ENCODE measurements at regions not wholly inside any gene's neighbourhood (a gene's known extent, or its start where the extent isn't known, plus 50 kb on each side); places are given as distances from the start of the nearest gene placed in this dataset.

GRCh38 chr4:3708611-3709010 is 57.6 kb upstream of the ADRA2C start:
- H3K9me3 ChIP-seq (ENCODE audit: control insufficient read depth, low read length, poor library complexity, severe bottlenecking), result no peaks in the 10 kb centered on the region
- Mint-ChIP-seq H3K27me3 (peaks cover 44% of the 10 kb centered on the region), H3K4me3 (no peak overlapping the region), H3K4me1 (peaks cover 3% of the 10 kb centered on the region), H3K36me3 (ENCODE audit: low read depth) (no peaks in the 10 kb centered on the region), H3K27ac (no peak overlapping the region)
- DNase-seq (no peak), ATAC-seq (no peak)

- Mint-ChIP-seq H3K4me3 (no peak overlapping the region), H3K27me3 (peaks cover 45% of the 10 kb centered on the region), H3K4me1 (peaks cover 3% of the 10 kb centered on the region), H3K36me3 (ENCODE audit: low read depth) (no peaks in the 10 kb centered on the region), H3K27ac (no peak overlapping the region)
- ATAC-seq, result no peak
- no peaks in the 10 kb centered on the region for H3K9me3 ChIP-seq (ENCODE audit: control insufficient read depth, low read length, poor library complexity, severe bottlenecking)
- DNase-seq, result no peak
Observed at GRCh38 chr4:3708103-3708510, 58.1 kb upstream of the ADRA2C start.

- Mint-ChIP-seq H3K27me3 (peaks cover 45% of the 10 kb centered on the region), H3K36me3 (ENCODE audit: low read depth) (no peaks in the 10 kb centered on the region), H3K4me1 (peaks cover 3% of the 10 kb centered on the region), H3K4me3 (no peak overlapping the region), H3K27ac (no peak overlapping the region)
- DNase-seq (no peak), ATAC-seq (no peak)
- no peaks in the 10 kb centered on the region for H3K9me3 ChIP-seq (ENCODE audit: control insufficient read depth, low read length, poor library complexity, severe bottlenecking)
Observed at GRCh38 chr4:3707423-3708102, 58.6 kb upstream of the ADRA2C start.

- Mint-ChIP-seq H3K4me1 (peaks cover 3% of the 10 kb centered on the region), H3K36me3 (ENCODE audit: low read depth) (no peaks in the 10 kb centered on the region), H3K27ac (no peak overlapping the region), H3K27me3 (peaks cover 45% of the 10 kb centered on the region), H3K4me3 (no peak overlapping the region)
- no peaks in the 10 kb centered on the region for H3K9me3 ChIP-seq (ENCODE audit: control insufficient read depth, low read length, poor library complexity, severe bottlenecking)
- no peak for DNase-seq
- no peak for ATAC-seq
Observed at GRCh38 chr4:3706565-3707422, 59.4 kb upstream of the ADRA2C start.

- Mint-ChIP-seq H3K36me3 (ENCODE audit: low read depth) (no peaks in the 10 kb centered on the region), H3K4me1 (peaks cover 3% of the 10 kb centered on the region), H3K27me3 (peaks cover 45% of the 10 kb centered on the region), H3K27ac (no peak overlapping the region), H3K4me3 (no peak overlapping the region)
- ATAC-seq (no peak), DNase-seq (no peak)
- H3K9me3 ChIP-seq (ENCODE audit: control insufficient read depth, low read length, poor library complexity, severe bottlenecking), result no peaks in the 10 kb centered on the region
Observed at GRCh38 chr4:3706111-3706511, 60.1 kb upstream of the ADRA2C start.

GRCh38 chr4:3705236-3705987 is 60.8 kb upstream of the ADRA2C start:
- Mint-ChIP-seq H3K27ac (no peak overlapping the region), H3K4me1 (peaks cover 3% of the 10 kb centered on the region), H3K36me3 (ENCODE audit: low read depth) (no peaks in the 10 kb centered on the region), H3K27me3 (peaks cover 45% of the 10 kb centered on the region), H3K4me3 (no peak overlapping the region)
- ATAC-seq (no peak), DNase-seq (no peak)
- H3K9me3 ChIP-seq (ENCODE audit: control insufficient read depth, low read length, poor library complexity, severe bottlenecking), result no peaks in the 10 kb centered on the region

- ATAC-seq (no peak), DNase-seq (no peak)
- H3K27ac Mint-ChIP-seq, result no peak overlapping the region
- H3K4me3 Mint-ChIP-seq, result no peak overlapping the region
- peaks cover 5% of the 10 kb centered on the region for H3K4me1 Mint-ChIP-seq
- peaks cover 45% of the 10 kb centered on the region for H3K27me3 Mint-ChIP-seq
- no peaks in the 10 kb centered on the region for H3K36me3 Mint-ChIP-seq (ENCODE audit: low read depth)
- no peaks in the 10 kb centered on the region for H3K9me3 ChIP-seq (ENCODE audit: control insufficient read depth, low read length, poor library complexity, severe bottlenecking)
Observed at GRCh38 chr4:3704669-3705068, 61.5 kb upstream of the ADRA2C start.

GRCh38 chr4:3703677-3704521 is 62.3 kb upstream of the ADRA2C start:
- no peak for ATAC-seq
- no peak overlapping the region for H3K27ac Mint-ChIP-seq
- H3K9me3 ChIP-seq (ENCODE audit: control insufficient read depth, low read length, poor library complexity, severe bottlenecking), result no peaks in the 10 kb centered on the region
- H3K27me3 Mint-ChIP-seq, result peaks cover 46% of the 10 kb centered on the region
- no peak overlapping the region for H3K4me3 Mint-ChIP-seq
- H3K36me3 Mint-ChIP-seq (ENCODE audit: low read depth), result peaks cover 2% of the 10 kb centered on the region
- no peak for DNase-seq
- peaks cover 5% of the 10 kb centered on the region for H3K4me1 Mint-ChIP-seq

GRCh38 chr4:3703343-3703676 is 62.9 kb upstream of the ADRA2C start:
- H3K27me3 Mint-ChIP-seq, result peaks cover 45% of the 10 kb centered on the region
- H3K36me3 Mint-ChIP-seq (ENCODE audit: low read depth), result peaks cover 2% of the 10 kb centered on the region
- no peaks in the 10 kb centered on the region for H3K9me3 ChIP-seq (ENCODE audit: control insufficient read depth, low read length, poor library complexity, severe bottlenecking)
- H3K4me1 Mint-ChIP-seq, result peaks cover 5% of the 10 kb centered on the region
- H3K27ac Mint-ChIP-seq, result no peak overlapping the region
- ATAC-seq, result no peak
- H3K4me3 Mint-ChIP-seq, result no peak overlapping the region
- no peak for DNase-seq

GRCh38 chr4:3702561-3703221 is 63.5 kb upstream of the ADRA2C start:
- no peaks in the 10 kb centered on the region for H3K9me3 ChIP-seq (ENCODE audit: control insufficient read depth, low read length, poor library complexity, severe bottlenecking)
- Mint-ChIP-seq H3K27me3 (peaks cover 42% of the 10 kb centered on the region), H3K4me1 (peaks cover 5% of the 10 kb centered on the region), H3K36me3 (ENCODE audit: low read depth) (peaks cover 2% of the 10 kb centered on the region), H3K27ac (no peak overlapping the region), H3K4me3 (no peak overlapping the region)
- no peak for DNase-seq
- ATAC-seq, result no peak

- Mint-ChIP-seq H3K36me3 (ENCODE audit: low read depth) (peaks cover 2% of the 10 kb centered on the region), H3K4me3 (no peak overlapping the region), H3K27me3 (peaks cover 35% of the 10 kb centered on the region), H3K27ac (no peak overlapping the region), H3K4me1 (peaks cover 5% of the 10 kb centered on the region)
- ATAC-seq (no peak), DNase-seq (no peak)
- H3K9me3 ChIP-seq (ENCODE audit: control insufficient read depth, low read length, poor library complexity, severe bottlenecking), result peaks cover under 1% of the 10 kb centered on the region
Observed at GRCh38 chr4:3701736-3702560, 64.2 kb upstream of the ADRA2C start.

- peaks cover 5% of the 10 kb centered on the region for H3K4me1 Mint-ChIP-seq
- no peak overlapping the region for H3K27ac Mint-ChIP-seq
- ATAC-seq (no peak), DNase-seq (no peak)
- H3K36me3 Mint-ChIP-seq (ENCODE audit: low read depth), result peaks cover 2% of the 10 kb centered on the region
- H3K9me3 ChIP-seq (ENCODE audit: control insufficient read depth, low read length, poor library complexity, severe bottlenecking), result peaks cover 3% of the 10 kb centered on the region
- H3K27me3 Mint-ChIP-seq, result peaks cover 35% of the 10 kb centered on the region
- no peak overlapping the region for H3K4me3 Mint-ChIP-seq
Observed at GRCh38 chr4:3701271-3701734, 64.9 kb upstream of the ADRA2C start.

Data from T-helper 17 cell (primary cell).